Right ventricle myocardium superior (tissue), 1 donor: ENCODE measurements at regions not wholly inside any gene's neighbourhood (a gene's known extent, or its start where the extent isn't known, plus 50 kb on each side); places are given as distances from the start of the nearest gene placed in this dataset.

ENCODE experiments used
- ATAC-seq: fragments of 200-7000 bp; cut with Tn5 transposase; one replicate; pipeline ENCODE4 v1.9.1; 2020; ENCODE audit warnings: mild to moderate bottlenecking; ENCODE audit not compliant: poor library complexity
- DNase-seq: peaks from one replicate; pipeline ENCODE4 v3.0.0-alpha.2; 2020
- intact Hi-C: fragments of 100-400 bp; cut with DNase I; formaldehyde crosslinking; loops from one replicate; pipeline ENCODE4 v1.11.2; 2022
- donor health status: DM: no; HTN: yes; CAD: no; lungs with severe emphysema.

DNA sequence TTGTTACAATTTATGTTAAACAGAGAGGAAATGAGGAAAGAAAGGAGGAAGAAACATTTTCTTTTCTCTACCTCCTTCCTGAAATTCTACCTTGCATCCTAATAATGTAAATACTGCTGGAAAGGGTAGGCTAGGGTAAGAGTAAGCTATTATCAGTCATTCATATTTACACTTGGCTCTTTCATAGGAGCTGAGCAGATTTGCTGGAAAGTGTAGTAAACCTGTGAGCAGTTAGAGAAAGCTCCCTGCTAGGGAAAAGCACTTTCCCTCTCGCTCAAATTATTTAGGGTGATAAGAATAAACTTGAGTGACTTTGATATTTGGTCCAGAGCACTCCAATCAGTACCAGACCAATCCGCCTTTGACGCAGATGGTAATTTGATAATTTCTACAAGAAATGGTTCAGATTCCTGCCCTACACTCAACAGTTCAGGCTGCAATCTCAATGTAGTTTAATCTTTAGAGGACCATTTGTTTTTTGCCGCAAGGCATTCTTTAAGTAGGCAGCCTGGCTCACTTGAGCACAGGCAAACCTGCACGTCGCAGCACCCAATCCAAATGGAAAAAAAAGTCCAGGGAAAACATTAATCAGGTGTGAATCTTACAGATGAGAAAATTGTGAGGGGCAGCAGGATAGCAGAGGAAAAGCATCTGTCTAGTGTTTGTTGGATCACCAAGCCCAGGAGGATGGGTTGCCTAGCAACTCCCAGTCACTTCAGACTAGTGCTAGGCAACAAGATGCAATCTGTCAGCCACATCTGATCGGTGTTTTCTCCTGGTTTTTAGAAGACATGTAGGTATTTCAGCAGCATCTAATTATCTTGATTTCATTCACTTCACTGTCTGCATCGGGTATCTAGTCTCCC is 68.6 kb upstream of the KL start:
- no peak for ATAC-seq
- intact Hi-C loops = no loop called here
- no peak for DNase-seq

GRCh38 chr13:32949820-32950219 is 66.4 kb upstream of the KL start:
- DNase-seq (no peak), ATAC-seq (no peak)
- intact Hi-C loops = no loop called here

DNA sequence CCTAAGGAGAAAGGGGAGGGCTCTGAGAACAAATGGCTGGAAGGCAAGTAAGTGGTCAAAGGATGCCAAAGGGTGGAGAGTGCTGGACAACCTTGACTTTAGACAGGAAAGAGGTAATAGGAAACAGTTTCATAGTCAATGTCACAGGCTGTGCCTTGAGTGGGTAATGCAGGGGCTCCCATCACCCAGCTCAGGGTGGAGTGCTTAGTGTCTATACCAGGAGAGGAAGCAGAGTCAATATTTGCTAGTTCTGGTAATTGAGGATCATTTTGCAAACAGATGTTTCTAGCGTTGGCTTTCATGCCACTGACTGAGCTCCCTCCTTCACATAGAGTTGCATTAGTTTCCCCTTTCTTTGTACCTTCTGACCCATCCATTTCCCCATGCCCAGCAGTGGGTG is 64.6 kb upstream of the KL start:
- intact Hi-C loops = no loop called here
- no peak for ATAC-seq

DNA sequence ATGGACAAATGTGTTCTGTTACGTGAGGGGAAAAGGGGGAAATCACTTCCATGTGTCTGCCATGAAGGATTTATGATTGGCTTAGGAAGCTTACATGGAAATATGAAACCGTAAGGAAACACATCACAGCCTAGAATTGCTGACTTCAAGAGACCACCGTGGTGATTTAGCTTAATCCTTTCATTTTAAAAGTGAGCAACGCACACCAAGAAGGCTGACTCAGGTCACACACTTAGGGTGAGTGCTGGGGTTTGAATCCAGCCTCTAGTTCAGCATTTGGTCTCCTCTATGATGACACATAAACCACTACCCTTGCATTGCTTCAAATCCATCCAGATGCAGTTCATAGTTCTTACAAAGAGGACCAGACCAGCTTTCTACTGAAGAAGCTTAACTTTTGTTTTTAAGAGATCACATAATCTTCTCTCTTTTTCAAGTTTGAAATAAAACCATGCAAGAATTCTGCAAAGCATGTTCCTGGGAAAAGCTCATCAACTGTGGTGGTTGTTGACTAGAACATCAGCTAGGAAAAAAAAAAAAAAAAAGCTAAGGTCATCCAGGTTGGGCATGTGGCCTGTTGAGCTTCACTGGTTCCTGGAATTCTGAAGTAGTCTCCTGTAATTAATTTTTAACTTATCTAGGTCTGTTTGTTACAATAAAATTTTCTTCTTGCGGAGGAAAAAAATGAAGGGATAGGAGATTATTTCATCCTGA is 60.2 kb upstream of the KL start:
- ATAC-seq = no peak
- no peak for DNase-seq
- intact Hi-C loops = no loop called here

More for the DNA sequence above, 64.6 kb upstream of the KL start:
- DNase-seq = no peak

GRCh38 chr13:32956595-32956933 is 59.7 kb upstream of the KL start:
- no peak for DNase-seq
- intact Hi-C loops = no loop called here
- no peak for ATAC-seq

- ATAC-seq = no peak
- intact Hi-C loops = no loop called here
- no peak for DNase-seq
Measured at GRCh38 chr13:32960626-32961025, 55.6 kb upstream of the KL start.

DNA sequence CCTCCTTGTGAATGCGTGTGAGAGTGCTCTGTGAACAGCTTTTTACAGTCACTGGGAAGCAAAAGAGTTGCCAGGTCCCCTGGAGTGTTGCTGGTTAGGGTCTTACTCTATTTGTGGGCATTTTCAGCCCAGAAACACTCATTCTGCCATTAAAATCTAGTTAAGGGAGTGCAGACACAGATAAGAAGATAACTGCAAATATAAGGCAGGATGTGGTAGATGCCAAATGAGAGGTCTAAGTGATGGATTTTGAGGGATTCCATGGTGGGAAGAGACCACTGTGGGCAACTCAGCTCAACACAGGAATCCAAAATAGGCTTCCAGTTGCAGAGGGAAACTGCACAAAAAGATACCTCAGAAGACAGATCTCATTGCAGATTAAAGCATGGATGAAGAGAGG is 54.5 kb upstream of the KL start:
- intact Hi-C loops = no loop called here
- DNase-seq = no peak
- no peak for ATAC-seq

DNA sequence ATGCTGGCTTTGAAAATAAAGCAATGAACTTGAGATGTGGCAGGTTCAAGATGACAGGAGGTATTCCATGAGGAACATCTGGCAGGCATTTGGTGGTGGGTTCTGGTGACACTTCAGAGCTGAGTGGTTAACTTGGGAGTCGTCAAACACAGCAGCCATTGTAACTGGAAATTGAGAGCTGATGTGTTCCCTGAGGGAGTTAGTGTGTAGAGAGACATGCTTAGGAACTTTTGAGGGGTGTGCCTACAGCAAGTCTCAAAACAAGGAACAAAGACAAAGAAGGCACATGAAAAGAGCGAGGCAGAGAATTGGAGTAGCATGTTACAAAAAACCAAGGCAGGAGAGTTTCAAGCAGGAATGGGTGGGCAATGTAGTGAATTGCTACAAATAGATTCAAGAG is 53.9 kb upstream of the KL start:
- intact Hi-C loops = no loop called here
- no peak for DNase-seq
- no peak for ATAC-seq

GRCh38 chr13:32964987-32965386 is 51.2 kb upstream of the KL start:
- no peak for ATAC-seq
- DNase-seq = no peak
- intact Hi-C loops = no loop called here
